A549 (cell line): ENCODE measurements at regions not wholly inside any gene's neighbourhood (a gene's known extent, or its start where the extent isn't known, plus 50 kb on each side); places are given as distances from the start of the nearest gene placed in this dataset.

ENCODE experiments used
- ATAC-seq, 2 experiments: fragments of 200-7000 bp in 1 of 2; fragments of >200 bp in 1 of 2; cut with Nextera tagmentation in 1 of 2; cut with Tn5 transposase in 1 of 2; 3 replicates each; pipeline versions ENCODE4 v1.8.0 to v1.9.1; 2018 to 2020; ENCODE audit warnings: mild to moderate bottlenecking in 1 of 2, moderate library complexity in 1 of 2
- CTCF ChIA-PET: fragments of 300-600 bp; sonication (Branson Sonifier 250); formaldehyde crosslinking; extraction: SDS; loops from one replicate; lab custom pipeline; 2021; ENCODE audit warnings: antibody characterized with exemption, inconsistent platforms; lab: Yijun Ruan, JAX
- POLR2A ChIA-PET: fragments of 350-600 bp; formaldehyde crosslinking; extraction: SDS; loops from one replicate; lab custom pipeline; 2021; ENCODE audit warnings: antibody characterized with exemption, inconsistent platforms; lab: Yijun Ruan, JAX
- DNase-seq, 2 experiments: peaks; one replicate each; pipeline versions ENCODE4 v3.0.0 to v3.0.0-alpha.2; 2011 to 2016; ENCODE audit warnings: low read depth in 1 of 2, low spot score in 1 of 2
- FAIRE-seq: peaks from 2 replicates; lab custom pipeline; 2011; peaks lifted over from hg19 to GRCh38; lab: Jason Lieb, UNC
- H3K27ac ChIP-seq, 2 experiments: fragments of >200 bp; sonication (Bioruptor Twin); formaldehyde crosslinking; 3 replicates each; pipeline ENCODE4 v1.5.1; 2016 to 2017
- H3K4me1 ChIP-seq: fragments of >200 bp; sonication (Bioruptor Twin); formaldehyde crosslinking; 3 replicates; pipeline ENCODE4 v1.6.1; 2016
- H3K4me2 ChIP-seq: fragments of >200 bp; sonication (Bioruptor Twin); formaldehyde crosslinking; 3 replicates; pipeline ENCODE4 v1.6.1; 2016
- H3K4me3 ChIP-seq: fragments of >200 bp; sonication (Bioruptor Twin); formaldehyde crosslinking; 3 replicates; pipeline ENCODE4 v1.5.1; 2016
- H3K9me3 ChIP-seq: fragments of >200 bp; sonication (Bioruptor Twin); formaldehyde crosslinking; 3 replicates; pipeline ENCODE4 v1.6.1; 2016
- CEBPB ChIP-seq, 2 experiments: fragments of >200 bp in 1 of 2; sonication (Bioruptor Twin) in 1 of 2; formaldehyde crosslinking in 1 of 2; IDR thresholded peaks; 2 replicates each; pipeline ENCODE4 v1.6.1; 2012 to 2016
- CHD2 ChIP-seq: fragments of 150-350 bp; IDR thresholded peaks from 2 replicates; pipeline ENCODE4 v1.6.1; 2014; ENCODE audit warnings: low read length; ENCODE audit not compliant: partially characterized antibody
- CTCF ChIP-seq: fragments of >200 bp; sonication (Bioruptor Twin); formaldehyde crosslinking; IDR thresholded peaks from 3 replicates; pipeline ENCODE4 v1.5.1; 2016
- E2F6 ChIP-seq: IDR thresholded peaks from 2 replicates; pipeline ENCODE4 v1.6.1; 2012; ENCODE audit warnings: low read depth, borderline replicate concordance
- EHMT2 ChIP-seq: fragments of 200-600 bp; sonication (generic); IDR thresholded peaks from 2 replicates; pipeline ENCODE4 v1.6.1; 2016; ENCODE audit warnings: antibody characterized with exemption, low read depth, mild to moderate bottlenecking, moderate library complexity
- EP300 ChIP-seq, 2 experiments: fragments of >200 bp; sonication (Bioruptor Twin); formaldehyde crosslinking; IDR thresholded peaks; 2 replicates in 1 of 2; 3 replicates in 1 of 2; pipeline ENCODE4 v1.6.1; 2016 to 2017
- FOSL2 ChIP-seq, 2 experiments: fragments of 450-650 bp in 1 of 2; fragments of >200 bp in 1 of 2; sonication (Bioruptor Twin) in 1 of 2; formaldehyde crosslinking; IDR thresholded peaks; 2 replicates each; pipeline versions ENCODE4 v1.5.0 to v1.6.1; 2016 to 2020; ENCODE audit warnings: mild to moderate bottlenecking in 1 of 2, moderate library complexity in 1 of 2
- GATA3 ChIP-seq: IDR thresholded peaks from 2 replicates; pipeline ENCODE4 v1.6.1; 2012; ENCODE audit warnings: borderline replicate concordance
- HES2 ChIP-seq: fragments of >200 bp; sonication (Bioruptor Twin); formaldehyde crosslinking; IDR thresholded peaks from 2 replicates; pipeline ENCODE4 v1.6.1; 2016
- HOXA7 ChIP-seq: fragments of 250-450 bp; sonication (Bioruptor Pico); IDR thresholded peaks from 2 replicates; pipeline ENCODE4 v1.5.0; 2020; ENCODE audit warnings: mild to moderate bottlenecking, moderate library complexity
- KDM1A ChIP-seq: fragments of 200-600 bp; sonication (generic); IDR thresholded peaks from 2 replicates; pipeline ENCODE4 v1.6.1; 2016; ENCODE audit warnings: low read depth, mild to moderate bottlenecking
- MAFK ChIP-seq: fragments of 450-650 bp; IDR thresholded peaks from 2 replicates; pipeline ENCODE4 v1.6.1; 2014; ENCODE audit not compliant: partially characterized antibody
- MAX ChIP-seq: IDR thresholded peaks from 2 replicates; pipeline ENCODE4 v1.6.1; 2012
- NFE2L2 ChIP-seq: fragments of 150-350 bp; conservative IDR thresholded peaks from 2 replicates; pipeline ENCODE4 v1.6.1; 2014; ENCODE audit warnings: low read length
- NR3C1 ChIP-seq: fragments of >200 bp; sonication (Bioruptor Twin); formaldehyde crosslinking; IDR thresholded peaks from 3 replicates; pipeline ENCODE4 v1.6.1; 2017
- PHF8 ChIP-seq: fragments of 200-600 bp; sonication (generic); IDR thresholded peaks from 2 replicates; pipeline ENCODE4 v1.6.1; 2016; ENCODE audit warnings: low read depth, mild to moderate bottlenecking, antibody characterized with exemption, moderate library complexity, borderline replicate concordance
- RCOR1 ChIP-seq: fragments of 150-350 bp; IDR thresholded peaks from 2 replicates; pipeline ENCODE4 v1.6.1; 2014; ENCODE audit warnings: antibody characterized with exemption, low read length, low read depth
- REST ChIP-seq: fragments of 200-600 bp; sonication (generic); IDR thresholded peaks from 2 replicates; pipeline ENCODE4 v1.6.1; 2016; ENCODE audit warnings: antibody characterized with exemption, mild to moderate bottlenecking, moderate library complexity
- RFX5 ChIP-seq: fragments of 450-650 bp; IDR thresholded peaks from 2 replicates; pipeline ENCODE4 v1.7.1; 2014; ENCODE audit warnings: antibody characterized with exemption, mild to moderate bottlenecking, moderate library complexity
- ZNF302 ChIP-seq: fragments of 250-450 bp; sonication (Bioruptor Pico); IDR thresholded peaks from 2 replicates; pipeline ENCODE4 v1.9.0; 2021; ENCODE audit warnings: inconsistent platforms, mild to moderate bottlenecking, moderate library complexity
- WGBS: methylation state at CpG from one replicate; pipeline ENCODE4 v1.1.6; 2017; ENCODE audit errors: missing lambda C conversion rate; 5-methylcytosine and 5-hydroxymethylcytosine counted together
- TF ChIP-seq, protein P1 (sequence below): IDR thresholded peaks from 2 replicates; pipeline ENCODE4 v1.6.1; 2012

GRCh38 chr4:115883231-115883630 is 769.8 kb upstream of the NDST4 start:
- no peak for DNase-seq
- no peak for ATAC-seq
- Histone ChIP-seq H3K9me3 (no peaks in the 10 kb centered on the region), H3K27ac (no peak overlapping the region), H3K4me1 (no peaks in the 10 kb centered on the region), H3K4me2 (no peak overlapping the region), H3K4me3 (no peak overlapping the region)
- FAIRE-seq: no peak
- 3% methylated on average over 1 of the region's 1 CpG for WGBS
- TF ChIP-seq PHF8 (no peak), HES2 (no peak), CTCF (no peak), RCOR1 (no peak), EP300 (IDR thresholded peaks at IDR 0.05) (no peak), E2F6 (no peak), KDM1A (no peak), MAFK (no peak), RFX5 (no peak), GATA3 (no peak), MAX (no peak), HOXA7 (CRISPR knock-in tag) (no peak)
- ChIA-PET POLR2A (no interaction called here), CTCF (no interaction called here)

GRCh38 chr4:115873048-115873447 is 759.6 kb upstream of the NDST4 start:
- 71% methylated on average over 2 of the region's 2 CpGs for WGBS
- FAIRE-seq: no peak

More at GRCh38 chr4:115873048-115873447, 759.6 kb upstream of the NDST4 start:
- Histone ChIP-seq H3K27ac (no peak overlapping the region), H3K4me1 (no peaks in the 10 kb centered on the region), H3K9me3 (no peaks in the 10 kb centered on the region)
- no peak for DNase-seq
- CTCF ChIA-PET: no interaction called here
- ATAC-seq: no peak
- TF ChIP-seq EHMT2: no peak
- no peak for TF ChIP-seq CEBPB (IDR thresholded peaks at IDR 0.05)
- TF ChIP-seq CHD2: no peak
- TF ChIP-seq, protein P1, sequence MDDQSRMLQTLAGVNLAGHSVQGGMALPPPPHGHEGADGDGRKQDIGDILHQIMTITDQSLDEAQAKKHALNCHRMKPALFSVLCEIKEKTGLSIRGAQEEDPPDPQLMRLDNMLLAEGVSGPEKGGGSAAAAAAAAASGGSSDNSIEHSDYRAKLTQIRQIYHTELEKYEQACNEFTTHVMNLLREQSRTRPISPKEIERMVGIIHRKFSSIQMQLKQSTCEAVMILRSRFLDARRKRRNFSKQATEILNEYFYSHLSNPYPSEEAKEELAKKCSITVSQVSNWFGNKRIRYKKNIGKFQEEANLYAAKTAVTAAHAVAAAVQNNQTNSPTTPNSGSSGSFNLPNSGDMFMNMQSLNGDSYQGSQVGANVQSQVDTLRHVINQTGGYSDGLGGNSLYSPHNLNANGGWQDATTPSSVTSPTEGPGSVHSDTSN: no peak
- TF ChIP-seq FOSL2 (IDR thresholded peaks at IDR 0.05): no peak
- no peak for TF ChIP-seq FOSL2 (CRISPR knock-in tag; IDR thresholded peaks at IDR 0.05)
- TF ChIP-seq ZNF302 (CRISPR knock-in tag): no peak
- no peak for TF ChIP-seq NR3C1
- no peak for TF ChIP-seq REST
- TF ChIP-seq NFE2L2: no peak
- TF ChIP-seq KDM1A: no peak
- TF ChIP-seq, all 56 proteins: peak for 0
- POLR2A ChIA-PET: no interaction called here
- H3K4me2 ChIP-seq: no peak overlapping the region
- no peak overlapping the region for H3K4me3 ChIP-seq
